ENCODE measurements at regions not wholly inside any gene's neighbourhood (a gene's known extent, or its start where the extent isn't known, plus 50 kb on each side); places are given as distances from the start of the nearest gene placed in this dataset.

GRCh38 chr14:43406931-43407330 is 1100.2 kb downstream of the FSCB start:
- TF ChIP-seq CTCF (IDR thresholded peaks at IDR 0.05; ENCODE audit: borderline replicate concordance, extremely low read depth, low read length, poor library complexity, severe bottlenecking) (no peak), EZH2 (IDR thresholded peaks at IDR 0.05; ENCODE audit: borderline replicate concordance, low read depth, low read length, severe bottlenecking) (no peak)

All from DND-41 (cell line).